HG02870 (cell line): ENCODE measurements at regions not wholly inside any gene's neighbourhood (a gene's known extent, or its start where the extent isn't known, plus 50 kb on each side); places are given as distances from the start of the nearest gene placed in this dataset.
"Not testable (repeated sequence)": the region's sequence is repeated elsewhere in the genome, so short reads cannot be mapped to it uniquely, and the experiment has no call there.

Experiments used
- ATAC-seq: cut with Tn5 transposase; IDR thresholded peaks from one replicate; pipeline ENCODE4 v1.9.1; 2021; ENCODE audit warnings: mild to moderate bottlenecking, moderate library complexity; ENCODE audit not compliant: unreplicated experiment

DNA sequence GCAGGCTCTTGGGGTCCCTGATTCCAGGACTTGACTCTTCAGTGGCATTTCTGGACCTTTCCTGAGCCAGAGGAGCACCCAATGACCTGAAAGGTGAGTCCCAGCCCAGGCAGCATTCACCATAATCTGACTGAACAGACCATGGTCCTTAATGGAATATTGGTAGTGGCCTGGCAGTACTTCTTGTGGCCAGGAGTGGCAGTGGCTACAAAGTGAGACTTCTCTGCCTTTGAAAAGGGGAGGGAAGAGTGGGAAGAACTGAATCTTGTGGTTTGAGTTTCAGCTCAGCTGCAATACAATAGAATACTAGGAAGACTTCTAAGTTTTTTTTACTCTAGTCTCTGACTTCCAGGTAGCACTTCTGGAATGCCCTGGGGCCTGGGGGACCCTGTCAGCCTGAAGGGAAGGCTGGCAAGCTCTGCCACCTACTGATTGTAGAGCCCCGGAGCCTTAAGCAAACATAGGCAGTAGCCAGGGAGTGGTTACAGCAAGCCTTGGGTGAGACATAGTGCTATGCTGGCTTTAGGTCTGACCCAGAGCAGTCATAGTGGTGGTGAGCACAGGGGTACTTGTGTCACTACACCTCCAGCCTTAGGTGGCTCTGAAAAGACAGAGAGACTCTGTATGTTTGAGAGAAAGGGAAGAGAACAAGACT, 674.2 kb upstream of the MANEA start:
- no peak for ATAC-seq

DNA sequence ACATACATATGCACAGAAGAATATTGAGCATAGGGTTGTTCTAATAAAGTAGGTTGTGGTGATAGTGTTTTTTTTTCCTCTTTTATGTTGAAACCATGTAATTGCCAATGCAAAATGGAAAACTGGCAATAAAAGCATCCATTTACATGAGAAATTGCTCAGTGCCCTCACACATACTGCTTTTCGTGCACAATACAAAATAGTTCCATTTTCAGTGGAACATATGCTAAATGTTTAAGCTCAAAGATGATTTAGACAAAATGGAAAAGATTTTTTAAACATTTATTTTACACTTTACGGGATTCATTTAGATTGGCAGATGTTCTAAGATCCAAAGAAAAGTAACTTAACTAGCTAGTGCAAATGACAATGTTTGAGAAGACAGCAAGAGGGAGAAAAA, 678.1 kb upstream of the MANEA start:
- ATAC-seq: no peak

DNA sequence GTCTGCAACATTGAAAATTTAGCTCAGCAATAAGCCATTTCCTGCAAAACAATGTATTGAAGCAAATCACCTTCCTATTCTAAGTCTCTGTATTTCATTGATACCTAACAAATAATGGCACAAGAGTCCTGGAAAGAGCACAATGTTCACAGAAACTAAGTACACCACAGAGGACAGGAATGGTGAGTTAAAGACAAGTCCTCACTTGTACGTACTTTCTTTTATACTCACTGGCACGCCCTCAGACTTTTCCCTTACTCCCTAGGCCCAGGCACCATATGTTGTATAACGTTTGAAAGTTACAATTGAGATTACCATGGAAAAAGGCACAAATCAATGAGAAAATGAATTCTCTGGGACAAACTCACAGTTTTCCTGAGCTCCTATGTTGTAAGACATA, 683.0 kb upstream of the MANEA start:
- ATAC-seq: no peak

DNA sequence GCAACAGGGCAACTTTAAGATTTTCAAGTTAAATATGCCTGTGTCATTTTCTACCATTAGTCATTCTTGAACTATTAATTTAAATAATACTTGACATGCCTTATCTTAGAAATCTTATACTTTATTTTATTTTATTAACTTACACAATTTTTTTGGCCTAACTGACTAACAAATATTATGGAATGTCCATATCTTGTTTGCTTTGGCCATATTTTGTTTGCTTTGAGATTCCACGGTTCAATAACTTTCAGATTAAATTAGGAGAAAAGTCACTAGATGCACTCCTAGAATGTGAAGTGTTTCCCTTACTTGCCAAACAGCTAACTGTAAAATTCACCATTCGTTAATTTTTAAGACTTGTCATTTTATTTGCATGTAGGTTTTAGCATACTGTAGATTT, 684.0 kb upstream of the MANEA start:
- no peak for ATAC-seq

DNA sequence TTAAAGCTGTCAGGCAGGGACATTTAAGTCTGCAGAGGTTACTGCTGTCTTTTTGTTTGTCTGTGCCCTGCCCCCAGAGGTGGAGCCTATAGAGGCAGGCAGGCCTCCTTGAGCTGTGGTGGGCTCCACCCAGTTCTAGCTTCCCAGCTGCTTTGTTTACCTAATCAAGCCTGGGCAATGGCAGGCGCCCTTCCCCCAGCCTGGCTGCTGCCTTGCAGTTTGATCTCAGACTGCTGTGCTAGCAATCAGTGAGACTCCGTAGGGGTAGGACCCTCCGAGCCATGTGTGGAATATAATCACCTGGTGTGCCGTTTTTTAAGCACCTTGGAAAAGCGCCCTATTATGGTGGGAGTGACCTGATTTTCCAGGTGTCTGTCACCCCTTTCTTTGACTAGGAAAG, 703.5 kb upstream of the MANEA start:
- not testable (repeated sequence) for ATAC-seq

DNA sequence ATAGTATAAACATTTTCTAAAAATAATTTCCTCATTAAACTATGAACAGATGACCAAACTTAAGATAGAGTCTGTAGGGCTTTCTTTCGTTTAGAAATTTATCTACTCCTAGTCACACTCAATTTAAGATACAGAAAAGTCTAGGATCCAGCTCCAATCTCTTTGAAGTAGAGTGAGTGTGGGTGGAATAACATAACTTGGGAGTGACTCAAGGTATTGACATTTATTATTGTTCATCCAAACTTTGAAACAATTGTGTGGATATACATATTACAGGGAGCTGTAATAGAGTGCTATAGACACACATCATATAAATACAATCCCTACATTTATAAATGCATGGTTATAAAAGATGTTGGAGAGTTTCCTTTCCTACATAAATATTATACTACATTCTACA, 715.2 kb upstream of the MANEA start:
- ATAC-seq: no peak

DNA sequence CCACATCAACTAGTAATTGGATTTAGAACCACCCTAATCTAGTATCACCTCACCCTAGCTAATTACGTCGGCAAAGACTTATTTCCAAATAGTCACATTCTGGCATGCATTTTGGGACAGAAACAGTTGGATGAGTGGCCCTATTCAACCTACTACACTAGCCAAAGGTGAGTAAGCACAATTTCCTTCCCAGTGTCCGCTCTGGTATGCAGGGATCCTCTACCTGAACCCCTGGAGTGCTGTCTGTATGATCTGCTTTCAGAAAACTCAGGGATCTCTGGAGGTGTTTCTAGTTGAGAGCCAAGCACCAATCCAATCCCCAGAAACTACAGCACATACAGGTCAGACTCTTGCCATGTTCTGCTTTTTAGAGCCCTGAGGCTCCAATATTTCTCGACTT, 717.4 kb upstream of the MANEA start:
- ATAC-seq: no peak

DNA sequence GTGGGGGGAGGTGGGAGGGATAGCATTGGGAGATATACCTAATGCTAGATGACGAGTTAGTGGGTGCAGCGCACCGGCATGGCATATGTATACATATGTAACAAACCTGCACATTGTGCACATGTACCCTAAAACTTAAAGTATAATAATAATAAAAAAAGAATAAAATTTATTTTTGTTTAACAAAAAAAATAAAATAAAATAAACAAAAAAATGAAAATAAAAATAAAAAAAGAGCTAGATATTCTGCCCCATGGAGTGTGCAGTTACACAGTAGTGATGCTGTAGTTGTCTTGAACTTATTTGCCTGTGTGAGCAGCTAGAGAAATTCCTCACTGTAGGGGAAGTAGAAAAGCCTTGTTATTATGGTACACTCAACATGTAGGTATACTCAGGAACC, 720.3 kb upstream of the MANEA start:
- ATAC-seq: not testable (repeated sequence)

DNA sequence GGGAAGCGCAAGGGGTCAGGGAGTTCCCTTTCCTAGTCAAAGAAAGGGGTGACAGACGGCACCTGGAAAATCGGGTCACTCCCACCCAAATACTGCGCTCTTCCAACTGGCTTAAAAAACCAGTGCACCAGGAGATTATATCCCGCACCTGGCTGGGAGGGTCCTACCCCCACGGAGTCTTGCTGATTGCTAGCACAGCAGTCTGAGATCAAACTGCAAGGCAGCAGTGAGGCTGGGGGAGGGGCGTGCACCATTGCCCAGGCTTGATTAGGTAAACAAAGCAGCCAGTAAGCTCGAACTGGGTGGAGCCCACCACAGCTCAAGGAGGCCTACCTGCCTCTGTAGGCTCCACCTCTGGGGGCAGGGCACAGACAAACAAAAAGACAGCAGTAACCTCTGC, 726.0 kb upstream of the MANEA start:
- not testable (repeated sequence) for ATAC-seq

DNA sequence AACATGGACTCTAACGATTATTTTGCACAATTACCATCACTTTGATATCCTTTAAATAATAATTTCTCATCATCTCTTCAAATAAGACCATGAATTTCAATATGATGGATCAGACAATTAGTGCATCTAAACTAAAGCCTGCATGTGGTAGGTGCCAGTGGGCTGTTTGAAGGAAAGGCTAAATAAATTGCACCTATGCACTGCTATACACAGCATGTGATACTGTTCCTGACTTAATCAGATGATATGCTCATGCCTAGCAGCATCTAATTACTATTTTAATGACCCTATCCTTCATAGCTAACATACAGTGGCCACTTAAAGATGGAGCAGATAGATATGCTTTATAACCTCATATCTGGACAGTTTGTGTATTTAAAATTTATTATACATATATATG, 731.6 kb upstream of the MANEA start:
- no peak for ATAC-seq

DNA sequence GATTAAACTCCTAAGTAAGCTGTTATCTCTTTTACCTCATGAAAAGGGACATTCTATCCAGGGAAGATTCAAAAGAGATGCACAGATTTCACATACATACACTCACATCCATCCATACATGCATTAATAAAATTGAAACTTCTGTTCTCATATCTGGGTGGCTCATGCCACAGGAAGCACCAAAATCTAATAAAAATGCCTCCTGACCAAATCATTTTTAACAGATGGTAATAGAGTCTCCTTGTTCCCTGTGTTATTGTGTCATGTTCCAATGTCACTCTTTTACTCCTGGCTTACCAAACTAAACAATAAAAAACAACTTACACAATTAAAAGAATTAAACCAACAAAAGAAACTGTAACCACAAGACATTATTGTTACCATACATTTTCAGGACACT, 742.1 kb upstream of the MANEA start:
- ATAC-seq: no peak

DNA sequence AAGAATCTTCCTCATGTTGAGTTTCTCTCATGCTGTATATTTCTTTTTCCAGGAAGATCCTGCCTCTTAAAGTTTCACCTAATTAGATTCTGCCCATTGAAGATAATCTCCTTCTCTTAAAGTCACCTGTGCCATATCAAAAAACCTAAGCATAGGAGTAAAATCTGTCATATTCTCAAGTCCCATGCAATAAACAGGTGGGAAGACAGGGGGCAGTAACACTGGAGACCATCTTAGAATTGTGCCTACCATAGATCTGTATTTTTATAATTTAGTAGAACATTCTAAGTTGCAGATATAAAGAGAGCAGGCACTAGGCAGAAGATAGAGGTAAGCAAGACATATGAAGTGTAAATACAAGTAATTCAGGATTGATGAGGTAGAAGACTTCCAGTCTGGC, 763.5 kb upstream of the MANEA start:
- no peak for ATAC-seq

DNA sequence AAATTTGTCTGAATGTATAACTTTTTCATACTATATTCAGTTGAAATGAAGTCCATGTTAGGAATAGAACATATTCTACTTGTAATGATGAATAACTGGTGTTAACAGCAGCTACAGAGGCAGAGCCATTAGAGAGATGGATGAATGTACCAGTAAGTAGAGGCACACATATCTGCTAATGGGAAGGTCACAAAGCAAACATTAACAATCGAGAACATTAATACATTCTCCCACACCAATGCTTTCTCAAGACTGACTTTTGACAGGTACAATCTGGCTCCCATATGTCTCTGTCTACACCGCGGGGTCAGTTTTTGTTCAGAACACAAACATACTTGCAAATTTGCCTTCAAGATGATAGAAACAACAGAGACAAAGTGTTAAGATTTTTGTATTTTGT, 776.0 kb upstream of the MANEA start:
- no peak for ATAC-seq

DNA sequence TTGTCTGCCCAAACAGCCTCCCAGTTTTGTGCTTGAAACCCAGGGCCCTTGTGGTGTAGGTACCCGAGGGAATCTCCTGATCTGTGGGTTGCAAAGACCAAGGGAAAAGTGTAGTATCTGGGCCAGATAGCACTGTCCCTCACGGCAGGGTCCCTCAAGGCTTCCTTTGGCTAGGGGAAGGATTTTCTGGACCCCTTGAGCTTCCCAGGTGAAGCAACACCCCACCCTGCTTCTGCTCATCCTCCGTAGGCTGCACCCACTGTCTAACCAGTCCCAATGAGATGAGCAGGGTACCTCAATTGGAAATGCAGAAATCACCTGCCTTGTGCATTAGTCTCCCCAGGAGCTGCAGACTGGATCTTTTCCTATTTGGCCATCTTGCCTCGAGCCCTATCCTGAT, 791.8 kb upstream of the MANEA start:
- ATAC-seq: no peak

DNA sequence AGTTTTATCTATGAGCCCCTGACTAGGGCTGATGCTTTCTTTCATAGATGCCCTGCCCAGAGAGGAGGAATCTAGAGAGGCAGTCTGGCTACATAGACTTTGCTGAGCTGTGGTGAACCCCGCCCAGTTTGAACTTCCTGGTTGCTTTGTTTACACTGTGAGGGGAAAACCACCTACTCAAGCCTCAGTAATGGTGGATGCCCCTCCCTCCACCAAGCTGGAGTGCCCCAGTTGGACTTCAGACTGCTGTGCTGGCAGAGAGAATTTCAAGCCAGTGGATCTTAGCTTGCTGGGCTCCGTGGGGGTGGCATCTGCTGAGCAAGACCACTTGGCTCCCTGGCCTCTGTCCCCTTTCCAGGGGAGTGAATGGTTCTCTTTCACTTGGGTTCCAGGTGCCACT, 792.3 kb upstream of the MANEA start:
- not testable (repeated sequence) for ATAC-seq

DNA sequence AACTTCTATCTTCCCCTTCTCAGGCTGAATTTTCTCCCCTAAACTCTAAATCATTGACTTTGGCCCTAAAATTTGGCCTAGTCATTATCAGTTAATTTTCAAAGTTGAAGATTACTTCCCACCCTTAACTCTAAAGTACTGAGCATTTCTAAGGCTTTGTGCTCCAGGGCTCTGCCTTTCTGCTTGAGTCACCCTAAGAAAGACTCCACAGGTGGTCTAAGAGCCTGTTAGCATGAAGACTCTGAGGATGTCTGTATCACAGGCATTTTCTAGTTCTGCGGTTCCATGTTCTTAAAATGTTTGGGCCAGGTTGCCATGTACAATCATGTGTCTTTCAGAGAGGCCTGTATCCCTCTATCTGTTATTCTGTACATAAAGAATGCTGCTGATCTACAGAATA, 808.1 kb upstream of the MANEA start:
- ATAC-seq: no peak

DNA sequence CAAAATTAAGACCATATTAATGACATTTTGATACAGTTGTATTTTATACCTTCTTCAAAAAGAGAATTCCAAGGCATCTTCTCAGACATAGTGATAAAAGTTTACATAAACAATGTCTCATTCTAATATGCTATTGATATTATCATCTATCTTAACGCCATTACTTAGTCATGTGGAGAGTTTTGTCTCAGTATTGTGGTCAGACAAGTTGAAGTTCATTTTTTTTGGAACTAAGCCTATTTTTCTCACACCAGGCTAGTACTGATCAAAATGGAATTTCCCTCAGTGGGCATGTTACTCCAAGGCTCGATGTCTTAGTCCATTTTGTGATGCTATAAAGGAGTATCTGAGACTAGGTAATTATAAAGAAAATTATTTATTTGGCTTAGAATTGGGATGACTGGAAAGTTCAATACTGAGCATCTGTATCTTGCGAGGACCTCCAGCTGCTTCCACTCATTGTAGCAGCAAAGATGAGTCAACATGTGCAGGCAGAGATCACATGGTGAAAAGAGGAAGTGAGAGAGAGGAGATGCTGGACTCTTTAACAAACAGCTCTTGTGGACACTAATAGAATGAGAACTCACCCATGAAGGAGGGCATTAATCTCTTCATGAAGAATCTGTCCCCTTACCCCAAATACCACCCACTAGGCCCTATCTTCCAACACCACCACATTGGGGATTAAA, 825.5 kb upstream of the MANEA start:
- peak; percentile 96 for ATAC-seq

DNA sequence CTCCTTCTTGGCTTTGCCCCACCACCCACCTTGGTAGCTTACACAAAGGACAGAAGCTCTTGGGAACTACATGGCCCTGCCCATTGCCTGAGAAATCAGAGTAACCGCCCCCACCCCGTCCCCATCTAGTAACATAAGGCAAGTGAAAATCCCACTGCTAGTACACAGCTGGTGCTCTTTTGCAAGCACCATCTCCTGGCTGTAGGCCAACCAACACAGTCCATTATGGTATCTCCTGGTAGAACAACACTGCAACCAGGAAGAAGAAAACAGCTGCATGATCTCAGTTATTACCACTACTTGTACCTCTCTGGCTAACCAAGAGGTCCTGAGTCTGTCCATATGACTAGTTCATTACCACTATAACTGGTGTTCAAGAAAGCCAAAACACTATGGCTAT, 841.1 kb upstream of the MANEA start:
- no peak for ATAC-seq

DNA sequence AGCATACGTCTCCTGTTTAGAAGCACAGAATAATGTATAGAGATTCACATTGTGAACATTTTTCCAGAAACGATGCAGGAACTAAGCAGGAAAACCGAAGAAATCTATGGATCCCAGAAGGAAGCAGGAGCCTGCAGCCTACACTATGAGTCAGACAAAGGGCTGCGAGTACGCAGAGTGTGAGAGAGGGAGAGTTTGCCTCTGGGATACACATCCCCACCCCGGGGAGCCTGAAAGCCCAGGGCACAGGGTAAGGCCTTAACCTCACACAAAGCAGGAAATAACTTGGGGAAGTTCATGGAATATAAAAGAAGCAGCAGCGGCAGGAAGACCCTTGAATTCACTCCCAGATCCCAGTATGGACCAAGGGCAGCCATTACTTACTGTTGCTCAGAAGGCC, 842.1 kb upstream of the MANEA start:
- ATAC-seq: no peak

DNA sequence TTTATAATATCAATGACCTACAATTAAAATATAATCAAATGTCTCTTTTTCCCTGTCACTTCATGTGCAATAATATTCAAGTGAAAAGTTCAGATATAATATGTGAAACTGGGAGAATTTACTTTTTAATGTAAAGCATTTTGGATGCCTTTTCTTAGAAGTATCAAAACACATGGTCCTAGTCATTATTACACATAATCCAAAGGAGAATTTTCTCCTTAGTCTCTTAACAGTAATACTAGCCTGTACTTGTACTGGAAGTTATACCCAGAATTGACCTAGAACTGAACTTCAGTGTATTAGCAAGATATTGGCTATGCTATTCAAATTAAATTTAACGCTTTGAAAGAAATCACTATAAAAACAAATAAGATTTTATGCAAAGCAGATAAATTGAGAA, 842.6 kb upstream of the MANEA start:
- no peak for ATAC-seq

DNA sequence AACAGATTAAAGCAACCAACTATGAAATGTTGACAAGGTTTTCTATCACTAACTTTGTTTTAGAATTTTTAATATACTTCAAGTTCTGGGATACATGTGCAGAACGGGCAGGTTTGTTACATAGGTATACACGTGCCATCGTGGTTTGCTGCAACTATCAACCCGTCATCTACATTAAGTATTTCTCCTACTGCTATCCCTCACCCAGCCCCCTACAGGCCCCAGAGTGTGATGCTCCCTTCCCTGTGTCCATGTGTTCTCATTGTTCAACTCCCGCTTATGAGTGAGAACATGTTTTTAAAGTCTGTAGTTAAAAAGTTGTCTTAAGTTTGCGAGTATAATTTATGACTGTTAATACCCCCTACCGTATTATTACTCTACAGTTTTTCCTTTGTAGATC, 844.3 kb upstream of the MANEA start:
- no peak for ATAC-seq

DNA sequence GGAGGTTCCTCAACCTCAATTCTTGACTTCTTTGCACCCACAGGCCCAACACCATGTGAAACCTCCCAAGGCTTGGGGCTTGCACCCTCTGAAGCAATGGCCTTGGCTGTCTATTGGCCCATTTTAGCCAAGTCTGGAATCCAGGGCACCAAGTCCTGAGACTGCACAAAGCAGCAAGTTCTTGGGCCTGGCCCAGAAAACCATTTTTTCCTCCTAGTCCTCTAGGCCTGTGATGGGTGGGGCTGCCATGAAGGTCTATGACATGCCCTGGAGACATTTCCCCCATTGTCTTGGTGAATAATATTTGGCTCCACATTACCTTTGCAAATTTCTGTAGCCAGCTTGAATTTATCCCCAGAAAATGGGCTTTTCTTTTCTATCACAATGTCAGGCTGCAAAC, 849.6 kb upstream of the MANEA start:
- no peak for ATAC-seq

DNA sequence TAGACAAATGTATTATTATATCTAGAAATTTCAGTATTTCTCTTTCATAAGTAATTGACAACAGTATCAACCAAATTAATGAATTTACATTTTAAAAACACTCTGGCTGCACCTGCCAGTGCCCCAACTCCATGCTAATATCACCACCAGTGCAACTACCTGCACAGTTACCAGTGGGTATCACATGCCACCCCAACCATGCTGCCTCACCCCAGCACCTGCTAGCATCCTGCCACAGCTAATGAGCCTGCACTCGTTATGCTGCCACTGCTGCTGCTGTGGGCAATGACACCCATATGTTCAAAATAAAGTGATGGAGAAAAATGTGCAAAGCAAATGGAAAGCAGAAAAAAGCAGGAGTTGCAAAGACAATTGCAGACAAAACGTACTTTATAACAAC, 855.9 kb upstream of the MANEA start:
- ATAC-seq: no peak
